ENCODE measurements at regions not wholly inside any gene's neighbourhood (a gene's known extent, or its start where the extent isn't known, plus 50 kb on each side); places are given as distances from the start of the nearest gene placed in this dataset.
"Not testable (repeated sequence)": the region's sequence is repeated elsewhere in the genome, so short reads cannot be mapped to it uniquely, and the experiment has no call there.

GRCh38 chr12:90710711-90711110, 244.3 kb downstream of the CCER1 start:
- Mint-ChIP-seq H3K27ac (no peak overlapping the region), H3K27me3 (no peaks in the 10 kb centered on the region), H3K36me3 (no peaks in the 10 kb centered on the region), H3K4me1 (ENCODE audit: unreplicated experiment) (no peaks in the 10 kb centered on the region), H3K4me3 (no peak overlapping the region), H3K9me3 (no peaks in the 10 kb centered on the region)
- TF ChIP-seq CTCF (conservative IDR thresholded peaks at IDR 0.05), result no peak
- DNase-seq (ENCODE audit: extremely low spot score, unreplicated experiment), result no peak

- no peak overlapping the region for H3K27ac Mint-ChIP-seq
- H3K36me3 Mint-ChIP-seq, result no peaks in the 10 kb centered on the region
- H3K4me1 Mint-ChIP-seq (ENCODE audit: unreplicated experiment), result no peaks in the 10 kb centered on the region
- no peaks in the 10 kb centered on the region for H3K9me3 Mint-ChIP-seq
- no peak overlapping the region for H3K4me3 Mint-ChIP-seq
- DNase-seq (ENCODE audit: extremely low spot score, unreplicated experiment), result no peak
- TF ChIP-seq CTCF (conservative IDR thresholded peaks at IDR 0.05), result no peak
- H3K27me3 Mint-ChIP-seq, result no peaks in the 10 kb centered on the region
These were observed 248.9 kb downstream of the CCER1 start for GRCh38 chr12:90706036-90706435.

- Mint-ChIP-seq H3K27ac (no peak overlapping the region), H3K36me3 (no peaks in the 10 kb centered on the region), H3K4me3 (no peak overlapping the region), H3K9me3 (no peaks in the 10 kb centered on the region), H3K4me1 (ENCODE audit: unreplicated experiment) (no peaks in the 10 kb centered on the region), H3K27me3 (no peaks in the 10 kb centered on the region)
- no peak for DNase-seq (ENCODE audit: extremely low spot score, unreplicated experiment)
- no peak for TF ChIP-seq CTCF (conservative IDR thresholded peaks at IDR 0.05)
These were observed 259.6 kb downstream of the CCER1 start for GRCh38 chr12:90695415-90695814.

- H3K4me1 Mint-ChIP-seq (ENCODE audit: unreplicated experiment), result no peaks in the 10 kb centered on the region
- H3K9me3 Mint-ChIP-seq, result peaks cover 6% of the 10 kb centered on the region
- TF ChIP-seq CTCF (conservative IDR thresholded peaks at IDR 0.05), result no peak
- DNase-seq (ENCODE audit: extremely low spot score, unreplicated experiment), result no peak
- H3K27ac Mint-ChIP-seq, result no peak overlapping the region
- no peak overlapping the region for H3K4me3 Mint-ChIP-seq
- H3K36me3 Mint-ChIP-seq, result no peaks in the 10 kb centered on the region
- H3K27me3 Mint-ChIP-seq, result no peaks in the 10 kb centered on the region
These were observed 264.9 kb downstream of the CCER1 start for GRCh38 chr12:90690120-90690519.

GRCh38 chr12:90687682-90688081, 267.3 kb downstream of the CCER1 start:
- not testable (repeated sequence) for H3K36me3 Mint-ChIP-seq; H3K27ac Mint-ChIP-seq; H3K4me1 Mint-ChIP-seq (ENCODE audit: unreplicated experiment); DNase-seq (ENCODE audit: extremely low spot score, unreplicated experiment); H3K9me3 Mint-ChIP-seq; H3K4me3 Mint-ChIP-seq; H3K27me3 Mint-ChIP-seq

GRCh38 chr12:90683871-90684270, 271.1 kb downstream of the CCER1 start:
- Mint-ChIP-seq H3K36me3 (no peaks in the 10 kb centered on the region), H3K27ac (no peak overlapping the region), H3K4me3 (no peak overlapping the region), H3K4me1 (ENCODE audit: unreplicated experiment) (no peaks in the 10 kb centered on the region), H3K27me3 (no peaks in the 10 kb centered on the region), H3K9me3 (peaks cover 6% of the 10 kb centered on the region)
- no peak for TF ChIP-seq CTCF (conservative IDR thresholded peaks at IDR 0.05)
- DNase-seq (ENCODE audit: extremely low spot score, unreplicated experiment), result no peak
